PC-3 (cell line): ENCODE measurements at regions not wholly inside any gene's neighbourhood (a gene's known extent, or its start where the extent isn't known, plus 50 kb on each side); places are given as distances from the start of the nearest gene placed in this dataset.

Experiments used
- ATAC-seq: fragments of 200-7000 bp; cut with Tn5 transposase; 2 replicates; pipeline ENCODE4 v1.9.1; 2020; ENCODE audit warnings: mild to moderate bottlenecking, moderate library complexity
- BruUV-seq: library from RNA; stranded (reverse); fragments of 400-500 nt; replicated peaks from 2 replicates; lab custom pipeline; 2021; lab: Mats Ljungman, UMichigan
- CTCF ChIA-PET: fragments of 300-600 bp; sonication (Branson Sonifier 250); formaldehyde crosslinking; loops from one replicate; lab custom pipeline; 2022; ENCODE audit warnings: antibody characterized with exemption; lab: Charles Lee
- POLR2A ChIA-PET: fragments of 300-600 bp; sonication (Branson Sonifier 250); formaldehyde crosslinking; loops from one replicate; lab custom pipeline; 2022; ENCODE audit warnings: antibody characterized with exemption; ENCODE audit not compliant: unreplicated experiment; lab: Charles Lee
- DNase-seq: peaks from one replicate; pipeline ENCODE4 v3.0.0-alpha.2; 2015
- H2AFZ ChIP-seq: fragments of 300-600 bp; sonication (generic); 2 replicates; pipeline ENCODE4 v1.6.0; 2016; ENCODE audit warnings: antibody characterized with exemption, low read length
- H3F3A ChIP-seq: fragments of 300-600 bp; sonication (generic); one replicate; pipeline ENCODE4 v1.6.0; 2017; ENCODE audit warnings: antibody characterized with exemption, low read length, control low read depth, mild to moderate bottlenecking; ENCODE audit not compliant: unreplicated experiment
- H3K27ac ChIP-seq: fragments of 300-600 bp; sonication (generic); 2 replicates; pipeline ENCODE4 v1.5.1; 2016; ENCODE audit warnings: mild to moderate bottlenecking, low read length
- H3K27me3 ChIP-seq: fragments of 300-600 bp; sonication (generic); 2 replicates; pipeline ENCODE4 v1.6.1; 2016; ENCODE audit warnings: low read length, mixed read lengths
- H3K36me3 ChIP-seq: fragments of 300-600 bp; sonication (generic); 2 replicates; pipeline ENCODE4 v1.6.1; 2016; ENCODE audit warnings: low read depth, mixed run types, low read length, mixed read lengths
- H3K4me1 ChIP-seq: fragments of 300-600 bp; sonication (generic); 2 replicates; pipeline ENCODE4 v1.5.1; 2016; ENCODE audit warnings: low read length; ENCODE audit not compliant: insufficient read depth
- H3K4me2 ChIP-seq: fragments of 300-600 bp; sonication (generic); 2 replicates; pipeline ENCODE4 v1.6.0; 2016; ENCODE audit warnings: low read length
- H3K4me3 ChIP-seq: fragments of 300-600 bp; sonication (generic); 2 replicates; pipeline ENCODE4 v1.5.1; 2016; ENCODE audit warnings: mild to moderate bottlenecking, low read length, mixed read lengths
- H3K79me2 ChIP-seq: fragments of 300-600 bp; sonication (generic); 2 replicates; pipeline ENCODE4 v1.6.1; 2017; ENCODE audit warnings: low read length, mixed read lengths
- H3K9ac ChIP-seq: fragments of 300-600 bp; sonication (generic); 2 replicates; pipeline ENCODE4 v1.6.0; 2016; ENCODE audit warnings: mild to moderate bottlenecking, low read length
- H3K9me2 ChIP-seq: fragments of 300-600 bp; sonication (generic); replicated peaks from 2 replicates; pipeline ENCODE4 v1.6.1; 2016; ENCODE audit warnings: mixed run types, low read length, mixed read lengths
- H3K9me3 ChIP-seq: fragments of 300-600 bp; sonication (generic); 2 replicates; pipeline ENCODE4 v1.6.1; 2016; ENCODE audit warnings: low read length, mixed read lengths
- H4K20me1 ChIP-seq: fragments of 300-600 bp; sonication (generic); 2 replicates; pipeline ENCODE4 v1.6.1; 2016; ENCODE audit warnings: low read length, mixed read lengths
- EZH2 ChIP-seq: fragments of 300-600 bp; sonication (generic); IDR thresholded peaks from one replicate; pipeline ENCODE4 v1.6.1; 2017; ENCODE audit warnings: antibody characterized with exemption, mild to moderate bottlenecking, low read length; ENCODE audit not compliant: unreplicated experiment
- EZH2phosphoT487 ChIP-seq: fragments of 300-600 bp; sonication (generic); IDR thresholded peaks from 2 replicates; pipeline ENCODE4 v1.6.1; 2018; ENCODE audit warnings: mild to moderate bottlenecking, antibody characterized with exemption, low read length, borderline replicate concordance
- intact Hi-C: fragments of 100-400 bp; cut with micrococcal nuclease; formaldehyde crosslinking; loops from 2 replicates; pipeline ENCODE4 v1.9.0; 2023
- TF ChIP-seq, protein P1 (sequence below): fragments of 300-600 bp; sonication (generic); conservative IDR thresholded peaks from 2 replicates; pipeline ENCODE4 v1.5.1; 2017; ENCODE audit warnings: antibody characterized with exemption, low read depth, mild to moderate bottlenecking, low read length

DNA sequence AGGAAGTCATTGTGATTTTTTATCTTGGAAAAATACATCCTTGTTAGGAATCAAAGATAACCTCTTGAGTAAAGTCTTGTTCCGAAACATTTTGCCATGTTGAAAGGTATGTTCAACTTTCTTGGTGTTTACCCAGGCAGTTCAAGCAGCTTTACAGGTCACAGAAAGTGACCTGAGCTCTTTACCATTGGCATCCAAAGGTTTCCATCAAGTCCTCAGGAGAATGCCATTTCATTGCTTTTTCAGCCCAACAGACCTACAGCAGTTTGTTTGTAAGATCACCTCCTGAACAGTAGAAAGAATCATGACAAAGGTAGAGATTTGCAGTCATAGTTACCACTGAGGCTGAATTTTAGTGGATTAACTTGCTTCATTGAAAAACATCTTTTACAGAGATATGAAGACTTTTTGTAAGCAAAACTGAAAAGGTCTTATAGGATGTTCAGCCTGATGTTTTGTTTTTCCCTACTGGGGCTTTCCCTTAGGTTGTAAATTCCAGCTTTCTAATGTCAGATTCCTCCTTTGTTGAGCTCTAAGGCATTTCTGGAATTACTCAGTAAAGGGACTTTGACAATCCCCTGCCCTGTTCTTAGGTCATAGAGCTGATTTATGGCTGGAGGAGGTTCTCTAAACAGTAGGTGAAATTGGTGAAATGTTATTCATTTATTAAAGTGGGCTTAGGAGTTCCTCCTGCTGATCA, 236.8 kb upstream of the RBMS1 start:
- no peak overlapping the region for H3K4me3 ChIP-seq
- H3K27me3 ChIP-seq = no peaks in the 10 kb centered on the region
- H3K36me3 ChIP-seq = no peaks in the 10 kb centered on the region
- H4K20me1 ChIP-seq = no peaks in the 10 kb centered on the region
- no peaks in the 10 kb centered on the region for H3K4me1 ChIP-seq
- no peak for ATAC-seq
- H3K27ac ChIP-seq = no peak overlapping the region
- intact Hi-C loops = no loop called here
- POLR2A ChIA-PET = no interaction called here
- H3K9me2 ChIP-seq = no peaks in the 10 kb centered on the region
- TF ChIP-seq EZH2phosphoT487 (no peak), EZH2 (no peak)
- TF ChIP-seq, protein P1, sequence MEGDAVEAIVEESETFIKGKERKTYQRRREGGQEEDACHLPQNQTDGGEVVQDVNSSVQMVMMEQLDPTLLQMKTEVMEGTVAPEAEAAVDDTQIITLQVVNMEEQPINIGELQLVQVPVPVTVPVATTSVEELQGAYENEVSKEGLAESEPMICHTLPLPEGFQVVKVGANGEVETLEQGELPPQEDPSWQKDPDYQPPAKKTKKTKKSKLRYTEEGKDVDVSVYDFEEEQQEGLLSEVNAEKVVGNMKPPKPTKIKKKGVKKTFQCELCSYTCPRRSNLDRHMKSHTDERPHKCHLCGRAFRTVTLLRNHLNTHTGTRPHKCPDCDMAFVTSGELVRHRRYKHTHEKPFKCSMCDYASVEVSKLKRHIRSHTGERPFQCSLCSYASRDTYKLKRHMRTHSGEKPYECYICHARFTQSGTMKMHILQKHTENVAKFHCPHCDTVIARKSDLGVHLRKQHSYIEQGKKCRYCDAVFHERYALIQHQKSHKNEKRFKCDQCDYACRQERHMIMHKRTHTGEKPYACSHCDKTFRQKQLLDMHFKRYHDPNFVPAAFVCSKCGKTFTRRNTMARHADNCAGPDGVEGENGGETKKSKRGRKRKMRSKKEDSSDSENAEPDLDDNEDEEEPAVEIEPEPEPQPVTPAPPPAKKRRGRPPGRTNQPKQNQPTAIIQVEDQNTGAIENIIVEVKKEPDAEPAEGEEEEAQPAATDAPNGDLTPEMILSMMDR = no peak
- H2AFZ ChIP-seq = no peak overlapping the region
- no TSS peak for BruUV-seq
- H3K9ac ChIP-seq = no peak overlapping the region
- no peak overlapping the region for H3K4me2 ChIP-seq
- CTCF ChIA-PET = no interaction called here
- H3F3A ChIP-seq = no peaks in the 10 kb centered on the region
- no peaks in the 10 kb centered on the region for H3K79me2 ChIP-seq
- H3K9me3 ChIP-seq = no peaks in the 10 kb centered on the region
- no peak for DNase-seq

DNA sequence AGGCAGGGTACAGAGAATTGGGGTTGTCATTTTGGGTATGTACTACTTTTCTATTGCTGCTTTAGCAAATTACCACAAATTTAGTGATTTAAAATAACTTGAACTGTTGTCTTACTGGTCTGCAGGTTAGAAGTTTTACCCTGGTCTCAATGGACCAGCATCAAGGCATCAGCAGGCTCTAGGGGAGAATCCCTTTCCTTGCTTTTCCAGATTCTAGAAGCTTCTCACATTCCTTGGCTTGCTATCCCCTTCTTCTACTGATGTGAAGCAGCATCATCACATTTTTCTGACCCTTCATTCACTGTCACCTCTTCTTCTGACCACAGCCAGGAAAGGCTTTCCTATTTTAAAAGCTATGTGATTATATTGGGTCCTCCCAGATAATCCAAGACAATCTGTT, 237.8 kb upstream of the RBMS1 start:
- H3K4me2 ChIP-seq = no peak overlapping the region
- ChIA-PET POLR2A (no interaction called here), CTCF (no interaction called here)
- no peaks in the 10 kb centered on the region for H4K20me1 ChIP-seq
- H3K4me1 ChIP-seq = peaks cover 6% of the 10 kb centered on the region
- no peaks in the 10 kb centered on the region for H3K36me3 ChIP-seq
- H3K27me3 ChIP-seq = no peaks in the 10 kb centered on the region
- BruUV-seq = no TSS peak
- no peaks in the 10 kb centered on the region for H3F3A ChIP-seq
- intact Hi-C loops = no loop called here
- no peak overlapping the region for H2AFZ ChIP-seq
- H3K27ac ChIP-seq = no peak overlapping the region
- no peaks in the 10 kb centered on the region for H3K79me2 ChIP-seq
- no peak overlapping the region for H3K4me3 ChIP-seq
- no peaks in the 10 kb centered on the region for H3K9me2 ChIP-seq
- ATAC-seq = no peak
- H3K9ac ChIP-seq = no peak overlapping the region
- DNase-seq = no peak
- H3K9me3 ChIP-seq = no peaks in the 10 kb centered on the region
- TF ChIP-seq, protein P1 = no peak
- TF ChIP-seq EZH2phosphoT487 = no peak

- DNase-seq (no peak), ATAC-seq (no peak)
- TF ChIP-seq EZH2phosphoT487 (no peak), EZH2 (no peak)
- TF ChIP-seq, protein P1 = no peak
- POLR2A ChIA-PET = no interaction called here
- intact Hi-C loops = no loop called here
- no peaks in the 10 kb centered on the region for H4K20me1 ChIP-seq
- H3K27me3 ChIP-seq = no peaks in the 10 kb centered on the region
- H3K4me2 ChIP-seq = no peak overlapping the region
- no peaks in the 10 kb centered on the region for H3K9me3 ChIP-seq
- no peak overlapping the region for H2AFZ ChIP-seq
- no peak overlapping the region for H3K27ac ChIP-seq
- H3K4me3 ChIP-seq = no peak overlapping the region
- H3K79me2 ChIP-seq = no peaks in the 10 kb centered on the region
- H3K9me2 ChIP-seq = no peaks in the 10 kb centered on the region
- CTCF ChIA-PET = no interaction called here
- BruUV-seq = no TSS peak
- peaks cover 10% of the 10 kb centered on the region for H3K4me1 ChIP-seq
- no peak overlapping the region for H3K9ac ChIP-seq
- no peaks in the 10 kb centered on the region for H3K36me3 ChIP-seq
- H3F3A ChIP-seq = no peaks in the 10 kb centered on the region
These were observed 238.2 kb upstream of the RBMS1 start for GRCh38 chr2:160731856-160732255.
